ENCODE measurements at regions not wholly inside any gene's neighbourhood (a gene's known extent, or its start where the extent isn't known, plus 50 kb on each side); places are given as distances from the start of the nearest gene placed in this dataset.
"Not testable (repeated sequence)": the region's sequence is repeated elsewhere in the genome, so short reads cannot be mapped to it uniquely, and the experiment has no call there.

- no peak for DNase-seq
Measured at GRCh38 chr12:73221836-73222235, 949.7 kb downstream of the TRHDE start.

GRCh38 chr12:73225371-73225937 lies 953.3 kb downstream of the TRHDE start:
- no peak for DNase-seq

- no peak for DNase-seq
Measured at GRCh38 chr12:73225941-73226340, 953.8 kb downstream of the TRHDE start.

- DNase-seq, result no peak
Measured at GRCh38 chr12:73226593-73226992, 954.4 kb downstream of the TRHDE start.

GRCh38 chr12:73228828-73229227 lies 956.7 kb downstream of the TRHDE start:
- DNase-seq, result not testable (repeated sequence)

- DNase-seq, result no peak
Measured at GRCh38 chr12:73235387-73235786, 963.2 kb downstream of the TRHDE start.

- DNase-seq, result no peak
Measured at GRCh38 chr12:73240110-73240509, 967.9 kb downstream of the TRHDE start.

- DNase-seq, result no peak
Measured at GRCh38 chr12:73262788-73263381, 990.7 kb downstream of the TRHDE start.

- DNase-seq, result no peak
Measured at GRCh38 chr12:73266206-73266605, 994.0 kb downstream of the TRHDE start.

GRCh38 chr12:73274976-73275375 lies 1002.8 kb downstream of the TRHDE start:
- DNase-seq, result no peak

- DNase-seq, result no peak
Measured at GRCh38 chr12:73277971-73278370, 1005.8 kb downstream of the TRHDE start.

GRCh38 chr12:73301530-73301929 lies 1029.4 kb downstream of the TRHDE start:
- no peak for DNase-seq

GRCh38 chr12:73307260-73307659 lies 1035.1 kb downstream of the TRHDE start:
- DNase-seq, result no peak

GRCh38 chr12:73308079-73308478 lies 1035.9 kb downstream of the TRHDE start:
- no peak for DNase-seq

GRCh38 chr12:73308747-73309146 lies 1036.6 kb downstream of the TRHDE start:
- DNase-seq, result no peak

- DNase-seq, result no peak
Measured at GRCh38 chr12:73321319-73321718, 1049.1 kb downstream of the TRHDE start.

GRCh38 chr12:73321776-73322175 lies 1049.6 kb downstream of the TRHDE start:
- DNase-seq, result no peak

- DNase-seq, result no peak
Measured at GRCh38 chr12:73330584-73331351, 1058.6 kb downstream of the TRHDE start.

- no peak for DNase-seq
Measured at GRCh38 chr12:73341559-73342247, 1069.5 kb downstream of the TRHDE start.

- no peak for DNase-seq
Measured at GRCh38 chr12:73342733-73343132, 1070.6 kb downstream of the TRHDE start.

- no peak for DNase-seq
Measured at GRCh38 chr12:73352826-73353225, 1080.7 kb downstream of the TRHDE start.

GRCh38 chr12:73361156-73361863 lies 1089.1 kb downstream of the TRHDE start:
- no peak for DNase-seq

- DNase-seq, result no peak
Measured at GRCh38 chr12:73361864-73362230, 1089.7 kb downstream of the TRHDE start.
